SK-N-SH (cell line): ENCODE measurements at regions not wholly inside any gene's neighbourhood (a gene's known extent, or its start where the extent isn't known, plus 50 kb on each side); places are given as distances from the start of the nearest gene placed in this dataset.

Experiments used
- CTCF ChIA-PET: fragments of 300-600, 350-600 bp; formaldehyde crosslinking; extraction: SDS; loops from one replicate; lab custom pipeline; 2021; lab: Yijun Ruan, JAX
- POLR2A ChIA-PET: fragments of 350-600 bp; sonication (Branson Sonifier 250); formaldehyde crosslinking; extraction: SDS; loops from one replicate; lab custom pipeline; 2020; ENCODE audit warnings: antibody characterized with exemption, inconsistent platforms; lab: Yijun Ruan, JAX
- DNase-seq: peaks from one replicate; pipeline ENCODE4 v3.0.0; 2012
- H2AFZ ChIP-seq: fragments of 200-600 bp; sonication (generic); 2 replicates; pipeline ENCODE4 v1.8.1; 2016; ENCODE audit warnings: antibody characterized with exemption, mild to moderate bottlenecking, low read depth
- H3F3A ChIP-seq: fragments of 200-600 bp; sonication (generic); replicated peaks from 2 replicates; pipeline ENCODE3; 2016; ENCODE audit warnings: antibody characterized with exemption, mild to moderate bottlenecking; ENCODE audit not compliant: insufficient read depth
- H3K27ac ChIP-seq, 2 experiments: fragments of 200-500 bp in 1 of 2; fragments of 200-600 bp in 1 of 2; sonication (Bioruptor generic) in 1 of 2; sonication (generic), shearing (Covaris generic) in 1 of 2; 2 replicates each; pipeline versions ENCODE4 v1.5.1 to v1.6.1; 2014 to 2016; ENCODE audit warnings: low read depth in 2 of 2, inconsistent platforms in 1 of 2, low read length in 1 of 2, mild to moderate bottlenecking in 1 of 2, mixed read lengths in 1 of 2
- H3K27me3 ChIP-seq: fragments of 200-600 bp; sonication (generic), shearing (Covaris generic); 2 replicates; pipeline ENCODE4 v1.6.1; 2016; ENCODE audit warnings: mixed run types; ENCODE audit not compliant: insufficient read depth
- H3K36me3 ChIP-seq, 2 experiments: fragments of 200-500 bp in 1 of 2; fragments of 200-600 bp in 1 of 2; sonication (Bioruptor generic) in 1 of 2; sonication (generic) in 1 of 2; replicated peaks in 1 of 2; 2 replicates each; pipeline versions ENCODE3 to v1.5.1; 2014 to 2016; ENCODE audit warnings: low read length in 1 of 2, mild to moderate bottlenecking in 1 of 2; ENCODE audit not compliant: insufficient read depth in 2 of 2, control insufficient read depth in 1 of 2
- H3K4me1 ChIP-seq, 2 experiments: fragments of 200-500 bp in 1 of 2; fragments of 200-600 bp in 1 of 2; sonication (Bioruptor generic) in 1 of 2; sonication (generic), shearing (Covaris generic) in 1 of 2; 2 replicates each; pipeline versions ENCODE4 v1.5.1 to v1.6.1; 2014 to 2016; ENCODE audit warnings: low read depth in 1 of 2, low read length in 1 of 2, mixed run types in 1 of 2; ENCODE audit not compliant: insufficient read depth in 2 of 2, control insufficient read depth in 1 of 2
- H3K4me2 ChIP-seq: fragments of 200-600 bp; sonication (generic), shearing (Covaris generic); 2 replicates; pipeline ENCODE4 v1.6.1; 2017; ENCODE audit warnings: mixed run types
- H3K4me3 ChIP-seq, 2 experiments: fragments of 200-500 bp in 1 of 2; fragments of 200-600 bp in 1 of 2; sonication (Bioruptor generic) in 1 of 2; sonication (generic), shearing (Covaris generic) in 1 of 2; 2 replicates each; pipeline versions ENCODE4 v1.5.1 to v1.8.1; 2014 to 2016; ENCODE audit warnings: low read depth in 2 of 2, inconsistent platforms in 1 of 2, low read length in 1 of 2, mild to moderate bottlenecking in 1 of 2, mixed read lengths in 1 of 2, moderate library complexity in 1 of 2
- H3K79me2 ChIP-seq: fragments of 200-600 bp; sonication (generic); 2 replicates; pipeline ENCODE4 v1.8.1; 2017; ENCODE audit warnings: mild to moderate bottlenecking; ENCODE audit not compliant: insufficient read depth
- H3K9ac ChIP-seq: fragments of 200-600 bp; sonication (generic); 2 replicates; pipeline ENCODE4 v1.6.1; 2017; ENCODE audit warnings: mixed run types
- H3K9me2 ChIP-seq: fragments of 200-600 bp; sonication (generic); 2 replicates; pipeline ENCODE4 v1.6.1; 2017; ENCODE audit warnings: mixed run types
- H3K9me3 ChIP-seq: fragments of 200-600 bp; sonication (generic); 2 replicates; pipeline ENCODE4 v1.6.1; 2017; ENCODE audit warnings: mixed run types, mild to moderate bottlenecking, moderate library complexity
- H4K20me1 ChIP-seq: fragments of 200-600 bp; sonication (generic); 2 replicates; pipeline ENCODE4 v1.6.1; 2017; ENCODE audit warnings: mild to moderate bottlenecking, mixed run types; ENCODE audit not compliant: insufficient read depth
- ELF1 ChIP-seq: IDR thresholded peaks from 2 replicates; pipeline ENCODE4 v1.4.0; 2012
- EZH2phosphoT487 ChIP-seq: fragments of 200-600 bp; sonication (generic); IDR thresholded peaks from 2 replicates; pipeline ENCODE4 v1.6.1; 2017; ENCODE audit warnings: low read depth, mixed run types, mild to moderate bottlenecking, antibody characterized with exemption, moderate library complexity, borderline replicate concordance
- FOSL2 ChIP-seq: IDR thresholded peaks from 2 replicates; pipeline ENCODE4 v1.4.0; 2012; ENCODE audit warnings: low read depth, mild to moderate bottlenecking, moderate library complexity, borderline replicate concordance
- FOXJ3 ChIP-seq: sonication (generic); formaldehyde crosslinking; IDR thresholded peaks from 2 replicates; pipeline ENCODE4 v1.5.1; 2020; ENCODE audit warnings: mild to moderate bottlenecking, missing genetic modification reagents
- FOXM1 ChIP-seq: IDR thresholded peaks from 2 replicates; pipeline ENCODE4 v1.4.0; 2012; ENCODE audit warnings: low read depth, mild to moderate bottlenecking
- GABPA ChIP-seq: IDR thresholded peaks from 2 replicates; pipeline ENCODE4 v1.4.0; 2012; ENCODE audit warnings: low read depth, mild to moderate bottlenecking
- GATA2 ChIP-seq: sonication (generic); formaldehyde crosslinking; IDR thresholded peaks from 2 replicates; pipeline ENCODE4 v1.5.0; 2020; ENCODE audit warnings: mild to moderate bottlenecking, missing genetic modification reagents
- MEF2A ChIP-seq: IDR thresholded peaks from 2 replicates; pipeline ENCODE4 v1.4.0; 2012; ENCODE audit warnings: low read depth, borderline replicate concordance
- MXI1 ChIP-seq: IDR thresholded peaks from 2 replicates; pipeline ENCODE4 v1.6.1; 2012; ENCODE audit warnings: mild to moderate bottlenecking, low read depth, low read length, improper control_type of control experiment
- RCOR1 ChIP-seq: fragments of 150-350 bp; IDR thresholded peaks from 2 replicates; pipeline ENCODE4 v1.6.1; 2017; ENCODE audit warnings: antibody characterized with exemption, low read length
- RFX5 ChIP-seq: IDR thresholded peaks from 2 replicates; pipeline ENCODE4 v1.6.1; 2012; ENCODE audit warnings: mild to moderate bottlenecking, improper control_type of control experiment, low read length
- RXRA ChIP-seq: IDR thresholded peaks from 2 replicates; pipeline ENCODE4 v1.4.0; 2012; ENCODE audit warnings: low read depth, mild to moderate bottlenecking, borderline replicate concordance
- SIN3A ChIP-seq: IDR thresholded peaks from 2 replicates; pipeline ENCODE4 v1.6.1; 2012; ENCODE audit warnings: low read depth, mild to moderate bottlenecking, low read length, moderate library complexity, borderline replicate concordance
- SMC3 ChIP-seq: IDR thresholded peaks from 2 replicates; pipeline ENCODE4 v1.6.1; 2012; ENCODE audit warnings: low read depth, low read length, improper control_type of control experiment
- TEAD4 ChIP-seq: IDR thresholded peaks from 2 replicates; pipeline ENCODE4 v1.4.0; 2012; ENCODE audit warnings: mild to moderate bottlenecking, borderline replicate concordance; ENCODE audit not compliant: insufficient read depth
- WGBS: methylation state at CpG from one replicate; pipeline ENCODE4 v1.1.6; 2017; ENCODE audit warnings: low lambda C conversion rate; 5-methylcytosine and 5-hydroxymethylcytosine counted together
- TF ChIP-seq, protein P1 (sequence below): IDR thresholded peaks from 2 replicates; pipeline ENCODE4 v1.6.1; 2012; ENCODE audit warnings: mild to moderate bottlenecking, low read depth, low read length, moderate library complexity
- TF ChIP-seq, protein P2 (sequence below): fragments of 200-600 bp; sonication (generic); IDR thresholded peaks from 2 replicates; pipeline ENCODE4 v1.6.1; 2017; ENCODE audit warnings: antibody characterized with exemption, mild to moderate bottlenecking, moderate library complexity
- TF ChIP-seq, protein P3 (sequence below): IDR thresholded peaks from 2 replicates; pipeline ENCODE4; 2012
- TF ChIP-seq, protein P4 (sequence below): fragments of 150-350 bp; IDR thresholded peaks from 2 replicates; pipeline ENCODE4 v1.6.1; 2017; ENCODE audit warnings: antibody characterized with exemption, low read length, low read depth, borderline replicate concordance

DNA sequence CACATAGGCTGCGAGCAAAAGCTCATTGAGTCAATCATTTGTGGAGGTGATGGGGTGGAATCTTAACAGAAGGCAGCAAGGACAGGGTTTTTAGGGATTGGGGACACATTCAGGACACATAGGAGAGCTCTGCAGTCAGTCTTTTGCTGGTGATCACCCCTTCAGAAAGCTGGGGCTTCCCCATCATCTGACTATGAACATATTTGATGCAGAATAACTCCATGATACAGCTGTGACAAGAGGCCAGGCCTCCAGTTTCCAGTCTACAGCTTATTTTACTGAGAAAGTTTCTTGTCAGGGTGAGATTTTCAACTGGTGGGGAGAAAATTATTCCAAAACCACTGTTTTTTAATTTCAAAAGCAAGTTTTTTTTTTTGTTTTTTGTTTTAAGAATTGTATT, 134.2 kb downstream of the TMEM30B start:
- Histone ChIP-seq H3K9me2 (no peaks in the 10 kb centered on the region), H3K9ac (peak overlapping the region; percentile 64; the same call in 1 of the 2 replicates), H2AFZ (peak overlapping the region; percentile 48), H3F3A (peaks cover 44% of the 10 kb centered on the region), H3K27me3 (no peaks in the 10 kb centered on the region), H3K9me3 (no peaks in the 10 kb centered on the region), H3K79me2 (no peaks in the 10 kb centered on the region), H3K4me1 (peaks cover 40 to 50% of the 10 kb centered on the region in 2 experiments)
- WGBS, result 82% methylated on average over 1 of the region's 1 CpG
- POLR2A ChIA-PET, result no interaction called here
- CTCF ChIA-PET, result interaction anchor here (0.8 to 3.0 kb wide), 5 partner anchors 10 to 166 kb away, joined by 3 to 8 read pairs (median 3); partner anchors contain the start of genes SLC38A6 and TRMT5
- TF ChIP-seq TEAD4, result no peak
- TF ChIP-seq EZH2phosphoT487, result no peak
- TF ChIP-seq GATA2, result no peak
- TF ChIP-seq ELF1, result no peak
- TF ChIP-seq, protein P1, sequence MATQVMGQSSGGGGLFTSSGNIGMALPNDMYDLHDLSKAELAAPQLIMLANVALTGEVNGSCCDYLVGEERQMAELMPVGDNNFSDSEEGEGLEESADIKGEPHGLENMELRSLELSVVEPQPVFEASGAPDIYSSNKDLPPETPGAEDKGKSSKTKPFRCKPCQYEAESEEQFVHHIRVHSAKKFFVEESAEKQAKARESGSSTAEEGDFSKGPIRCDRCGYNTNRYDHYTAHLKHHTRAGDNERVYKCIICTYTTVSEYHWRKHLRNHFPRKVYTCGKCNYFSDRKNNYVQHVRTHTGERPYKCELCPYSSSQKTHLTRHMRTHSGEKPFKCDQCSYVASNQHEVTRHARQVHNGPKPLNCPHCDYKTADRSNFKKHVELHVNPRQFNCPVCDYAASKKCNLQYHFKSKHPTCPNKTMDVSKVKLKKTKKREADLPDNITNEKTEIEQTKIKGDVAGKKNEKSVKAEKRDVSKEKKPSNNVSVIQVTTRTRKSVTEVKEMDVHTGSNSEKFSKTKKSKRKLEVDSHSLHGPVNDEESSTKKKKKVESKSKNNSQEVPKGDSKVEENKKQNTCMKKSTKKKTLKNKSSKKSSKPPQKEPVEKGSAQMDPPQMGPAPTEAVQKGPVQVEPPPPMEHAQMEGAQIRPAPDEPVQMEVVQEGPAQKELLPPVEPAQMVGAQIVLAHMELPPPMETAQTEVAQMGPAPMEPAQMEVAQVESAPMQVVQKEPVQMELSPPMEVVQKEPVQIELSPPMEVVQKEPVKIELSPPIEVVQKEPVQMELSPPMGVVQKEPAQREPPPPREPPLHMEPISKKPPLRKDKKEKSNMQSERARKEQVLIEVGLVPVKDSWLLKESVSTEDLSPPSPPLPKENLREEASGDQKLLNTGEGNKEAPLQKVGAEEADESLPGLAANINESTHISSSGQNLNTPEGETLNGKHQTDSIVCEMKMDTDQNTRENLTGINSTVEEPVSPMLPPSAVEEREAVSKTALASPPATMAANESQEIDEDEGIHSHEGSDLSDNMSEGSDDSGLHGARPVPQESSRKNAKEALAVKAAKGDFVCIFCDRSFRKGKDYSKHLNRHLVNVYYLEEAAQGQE, result no peak
- TF ChIP-seq, protein P2, sequence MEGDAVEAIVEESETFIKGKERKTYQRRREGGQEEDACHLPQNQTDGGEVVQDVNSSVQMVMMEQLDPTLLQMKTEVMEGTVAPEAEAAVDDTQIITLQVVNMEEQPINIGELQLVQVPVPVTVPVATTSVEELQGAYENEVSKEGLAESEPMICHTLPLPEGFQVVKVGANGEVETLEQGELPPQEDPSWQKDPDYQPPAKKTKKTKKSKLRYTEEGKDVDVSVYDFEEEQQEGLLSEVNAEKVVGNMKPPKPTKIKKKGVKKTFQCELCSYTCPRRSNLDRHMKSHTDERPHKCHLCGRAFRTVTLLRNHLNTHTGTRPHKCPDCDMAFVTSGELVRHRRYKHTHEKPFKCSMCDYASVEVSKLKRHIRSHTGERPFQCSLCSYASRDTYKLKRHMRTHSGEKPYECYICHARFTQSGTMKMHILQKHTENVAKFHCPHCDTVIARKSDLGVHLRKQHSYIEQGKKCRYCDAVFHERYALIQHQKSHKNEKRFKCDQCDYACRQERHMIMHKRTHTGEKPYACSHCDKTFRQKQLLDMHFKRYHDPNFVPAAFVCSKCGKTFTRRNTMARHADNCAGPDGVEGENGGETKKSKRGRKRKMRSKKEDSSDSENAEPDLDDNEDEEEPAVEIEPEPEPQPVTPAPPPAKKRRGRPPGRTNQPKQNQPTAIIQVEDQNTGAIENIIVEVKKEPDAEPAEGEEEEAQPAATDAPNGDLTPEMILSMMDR, result no peak
- TF ChIP-seq FOXJ3 (CRISPR knock-in tag), result no peak
- TF ChIP-seq GABPA, result no peak
- TF ChIP-seq, all 33 proteins: peak for 0
- no peak for DNase-seq
- Histone ChIP-seq H4K20me1 (no peaks in the 10 kb centered on the region), H3K36me3 (no peaks in the 10 kb centered on the region), H3K4me3 (no peak overlapping the region), H3K4me2 (peak overlapping the region; percentile 69; the same call in 1 of the 2 replicates), H3K27ac (peak overlapping the region; percentile 97 to 99)

DNA sequence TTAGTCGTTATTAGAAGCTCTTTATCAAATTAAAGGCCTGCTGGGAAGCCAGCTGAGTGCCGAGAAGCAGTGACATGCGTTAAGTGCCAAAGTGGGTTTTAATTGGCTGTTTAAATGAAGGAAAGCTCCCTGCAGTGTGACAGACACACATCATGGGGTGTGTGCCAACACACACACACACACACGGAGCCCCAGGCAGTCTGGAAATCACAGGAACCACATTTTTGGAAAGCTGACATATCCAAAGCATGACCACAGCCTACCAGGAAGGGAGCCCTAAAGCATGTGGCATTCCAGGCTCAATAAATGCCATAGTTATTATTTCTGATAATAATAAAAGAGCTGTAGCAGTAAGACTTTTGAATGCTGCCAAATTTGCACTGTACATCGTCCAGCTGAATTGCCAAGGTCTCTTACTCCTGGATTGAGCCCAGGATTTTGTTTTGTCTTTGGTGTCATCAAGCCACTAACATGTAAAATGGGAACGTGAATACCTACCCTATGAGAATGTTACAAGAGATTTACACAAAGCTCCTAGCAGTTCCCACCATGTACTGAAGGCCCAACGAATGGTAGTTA, 135.1 kb downstream of the TMEM30B start:
- 33% methylated on average over 7 of the region's 7 CpGs for WGBS
- CTCF ChIA-PET, result interaction anchor here (0.9 to 3.0 kb wide), 4 partner anchors 11 to 102 kb away, joined by 3 to 8 read pairs (median 4); no protein-coding TSS in a partner anchor
- TF ChIP-seq, protein P3, sequence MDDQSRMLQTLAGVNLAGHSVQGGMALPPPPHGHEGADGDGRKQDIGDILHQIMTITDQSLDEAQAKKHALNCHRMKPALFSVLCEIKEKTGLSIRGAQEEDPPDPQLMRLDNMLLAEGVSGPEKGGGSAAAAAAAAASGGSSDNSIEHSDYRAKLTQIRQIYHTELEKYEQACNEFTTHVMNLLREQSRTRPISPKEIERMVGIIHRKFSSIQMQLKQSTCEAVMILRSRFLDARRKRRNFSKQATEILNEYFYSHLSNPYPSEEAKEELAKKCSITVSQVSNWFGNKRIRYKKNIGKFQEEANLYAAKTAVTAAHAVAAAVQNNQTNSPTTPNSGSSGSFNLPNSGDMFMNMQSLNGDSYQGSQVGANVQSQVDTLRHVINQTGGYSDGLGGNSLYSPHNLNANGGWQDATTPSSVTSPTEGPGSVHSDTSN, result peak; percentile 40; the same call in 1 of the 2 replicates
- TF ChIP-seq SMC3, result no peak
- no peak for TF ChIP-seq FOXM1
- no peak; the same call in 1 of the 2 replicates for TF ChIP-seq TEAD4
- no peak for TF ChIP-seq MEF2A
- TF ChIP-seq, protein P4, sequence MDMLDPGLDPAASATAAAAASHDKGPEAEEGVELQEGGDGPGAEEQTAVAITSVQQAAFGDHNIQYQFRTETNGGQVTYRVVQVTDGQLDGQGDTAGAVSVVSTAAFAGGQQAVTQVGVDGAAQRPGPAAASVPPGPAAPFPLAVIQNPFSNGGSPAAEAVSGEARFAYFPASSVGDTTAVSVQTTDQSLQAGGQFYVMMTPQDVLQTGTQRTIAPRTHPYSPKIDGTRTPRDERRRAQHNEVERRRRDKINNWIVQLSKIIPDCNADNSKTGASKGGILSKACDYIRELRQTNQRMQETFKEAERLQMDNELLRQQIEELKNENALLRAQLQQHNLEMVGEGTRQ, result no peak
- TF ChIP-seq SIN3A, result peak; percentile 72; the same call in 1 of the 2 replicates
- no peak for TF ChIP-seq FOSL2
- TF ChIP-seq RXRA, result 0 out of 2 replicates have a peak, but pooled peaks have one; percentile 2
- no peak for TF ChIP-seq GABPA
- no peak for TF ChIP-seq RFX5
- peak; percentile 87 for TF ChIP-seq RCOR1
- TF ChIP-seq MXI1, result peak; percentile 88

More for the DNA sequence above, 135.1 kb downstream of the TMEM30B start:
- Histone ChIP-seq H3K27ac (peak overlapping the region; percentile 97 to 99), H3K9ac (peak overlapping the region; percentile 64), H3K4me1 (peaks cover 40 to 48% of the 10 kb centered on the region in 2 experiments), H3K4me3 (peak overlapping the region in 1 of 2 experiments; percentile 7; a peak in 1 of 4 replicates), H3K9me3 (no peaks in the 10 kb centered on the region), H3K9me2 (no peaks in the 10 kb centered on the region), H4K20me1 (no peaks in the 10 kb centered on the region), H2AFZ (peak overlapping the region; percentile 48; the same call in 1 of the 2 replicates), H3K27me3 (no peaks in the 10 kb centered on the region), H3F3A (peaks cover 46% of the 10 kb centered on the region), H3K79me2 (no peaks in the 10 kb centered on the region), H3K4me2 (peak overlapping the region; percentile 69), H3K36me3 (no peaks in the 10 kb centered on the region)
- DNase-seq, result peak; percentile 46
- POLR2A ChIA-PET, result interaction anchor here (0.6 kb wide), 1 partner anchor 616 kb away, joined by 3 read pairs; the partner anchor contains the start of gene SNAPC1
